Neural progenitor cell (in vitro differentiated cells): ENCODE measurements at regions not wholly inside any gene's neighbourhood (a gene's known extent, or its start where the extent isn't known, plus 50 kb on each side); places are given as distances from the start of the nearest gene placed in this dataset.
A peak's percentile ranks its signal among the peaks of the same experiment; 100 is the strongest.

Experiments used
- DNase-seq: peaks from one replicate; pipeline ENCODE4 v3.0.0-alpha.2; 2016; ENCODE audit warnings: low spot score
- H2AFZ ChIP-seq: fragments of 200-600 bp; sonication (generic); replicated peaks from 2 replicates; pipeline ENCODE4 v1.6.1; 2016; ENCODE audit warnings: antibody characterized with exemption
- H3F3A ChIP-seq: fragments of 200-600 bp; sonication (generic); 2 replicates; pipeline ENCODE4 v1.6.1; 2016; ENCODE audit warnings: antibody characterized with exemption, low read depth
- H3K27ac ChIP-seq: fragments of 200-600 bp; sonication (generic); 2 replicates; pipeline ENCODE4 v1.5.1; 2016; ENCODE audit warnings: mild to moderate bottlenecking
- H3K27me3 ChIP-seq: fragments of 200-600 bp; sonication (generic); 2 replicates; pipeline ENCODE4 v1.6.1; 2016; ENCODE audit warnings: mild to moderate bottlenecking, moderate library complexity
- H3K36me3 ChIP-seq: fragments of 200-600 bp; sonication (generic); 2 replicates; pipeline ENCODE4 v1.5.1; 2016
- H3K4me1 ChIP-seq: fragments of 200-600 bp; sonication (generic); 2 replicates; pipeline ENCODE4 v1.6.1; 2016; ENCODE audit warnings: mixed run types
- H3K4me2 ChIP-seq: fragments of 200-600 bp; sonication (generic); 2 replicates; pipeline ENCODE4 v1.6.1; 2016
- H3K4me3 ChIP-seq: fragments of 200-600 bp; sonication (generic); 2 replicates; pipeline ENCODE4 v1.5.1; 2016
- H3K79me2 ChIP-seq: fragments of 200-600 bp; sonication (generic); 2 replicates; pipeline ENCODE4 v1.6.1; 2016; ENCODE audit warnings: low read depth
- H3K9ac ChIP-seq: fragments of 200-600 bp; sonication (generic); 2 replicates; pipeline ENCODE4 v1.6.1; 2016
- H3K9me3 ChIP-seq: fragments of 200-600 bp; sonication (generic); 2 replicates; pipeline ENCODE4 v1.5.1; 2016; ENCODE audit warnings: low read depth
- H4K20me1 ChIP-seq: fragments of 200-600 bp; sonication (generic); 2 replicates; pipeline ENCODE4 v1.6.1; 2016; ENCODE audit warnings: low read depth
- H3K27ac Mint-ChIP-seq: 3 replicates; pipeline ENCODE4 v1.8.0; 2021; ENCODE audit warnings: mixed read lengths
- H3K27me3 Mint-ChIP-seq: 2 replicates; pipeline ENCODE4 v1.8.0; 2022; ENCODE audit warnings: low read depth, mild to moderate bottlenecking, inconsistent platforms, moderate library complexity, mixed read lengths; ENCODE audit not compliant: insufficient read depth
- H3K36me3 Mint-ChIP-seq: 3 replicates; pipeline ENCODE4 v1.8.0; 2021; ENCODE audit warnings: mixed read lengths
- H3K4me1 Mint-ChIP-seq: 3 replicates; pipeline ENCODE4 v1.8.0; 2021; ENCODE audit warnings: mixed read lengths
- H3K4me3 Mint-ChIP-seq: 3 replicates; pipeline ENCODE4 v1.8.0; 2021; ENCODE audit warnings: mild to moderate bottlenecking, moderate library complexity, mixed read lengths
- H3K9me3 Mint-ChIP-seq: 3 replicates; pipeline ENCODE4 v1.8.0; 2020; ENCODE audit warnings: mixed read lengths
- EZH2 ChIP-seq: fragments of 200-600 bp; sonication (generic); IDR thresholded peaks from 2 replicates; pipeline ENCODE4 v1.6.1; 2017; ENCODE audit warnings: antibody characterized with exemption, mild to moderate bottlenecking, moderate library complexity
- EZH2phosphoT487 ChIP-seq: fragments of 200-600 bp; sonication (generic); IDR thresholded peaks from 2 replicates; pipeline ENCODE4 v1.6.1; 2017; ENCODE audit warnings: antibody characterized with exemption
- TF ChIP-seq, protein P1 (sequence below): fragments of 200-600 bp; sonication (generic); IDR thresholded peaks from 2 replicates; pipeline ENCODE4 v1.5.1; 2017; ENCODE audit warnings: antibody characterized with exemption, mild to moderate bottlenecking

DNA sequence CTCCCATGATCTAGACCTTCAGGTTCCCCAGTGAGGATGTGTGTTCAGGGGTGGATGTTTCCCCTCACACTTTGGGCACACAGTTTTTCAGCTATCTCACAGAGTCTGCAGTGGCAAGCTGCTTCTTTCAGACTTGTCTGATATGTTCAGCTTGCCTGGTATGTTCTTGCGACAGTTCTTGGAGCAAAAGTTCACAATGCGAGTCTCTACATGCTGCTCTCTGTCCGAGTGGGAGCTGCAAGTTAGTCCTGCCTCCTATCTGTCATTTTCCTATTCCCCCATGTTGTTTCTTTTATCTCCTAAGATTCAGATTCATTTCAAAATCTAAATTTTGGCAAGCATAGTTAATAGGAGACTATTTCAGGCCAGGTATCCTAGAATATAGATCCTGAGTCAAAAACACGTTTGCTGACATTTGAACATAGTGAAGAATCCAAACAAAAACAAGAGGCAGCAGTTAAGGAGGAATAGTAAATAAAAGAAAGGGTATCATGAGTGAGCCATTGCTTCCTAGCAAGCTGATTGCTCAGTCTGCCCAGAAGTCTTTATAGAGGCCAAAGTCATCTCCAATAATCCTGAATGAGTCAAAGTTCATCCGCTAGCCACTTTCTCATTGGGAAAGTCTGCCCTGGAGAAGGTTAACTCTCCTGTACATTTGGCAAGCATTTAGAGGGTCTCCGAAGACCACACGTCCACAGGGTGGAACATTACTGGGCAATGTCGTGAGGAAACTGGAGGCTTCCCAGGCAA lies 140.2 kb upstream of the MOCS1 start:
- H3K4me3 Mint-ChIP-seq, result no peak overlapping the region
- Histone ChIP-seq H2AFZ (no peak overlapping the region), H3K79me2 (no peaks in the 10 kb centered on the region), H3K27ac (no peak overlapping the region), H3K36me3 (no peaks in the 10 kb centered on the region), H3K4me3 (no peak overlapping the region), H4K20me1 (no peaks in the 10 kb centered on the region), H3K4me2 (no peak overlapping the region), H3K9ac (no peak overlapping the region), H3K27me3 (no peaks in the 10 kb centered on the region), H3K4me1 (no peaks in the 10 kb centered on the region), H3F3A (no peaks in the 10 kb centered on the region), H3K9me3 (no peaks in the 10 kb centered on the region)
- H3K4me1 Mint-ChIP-seq, result peaks cover 16% of the 10 kb centered on the region
- DNase-seq, result no peak
- H3K36me3 Mint-ChIP-seq, result no peaks in the 10 kb centered on the region
- TF ChIP-seq EZH2 (no peak), EZH2phosphoT487 (no peak)
- TF ChIP-seq, protein P1, sequence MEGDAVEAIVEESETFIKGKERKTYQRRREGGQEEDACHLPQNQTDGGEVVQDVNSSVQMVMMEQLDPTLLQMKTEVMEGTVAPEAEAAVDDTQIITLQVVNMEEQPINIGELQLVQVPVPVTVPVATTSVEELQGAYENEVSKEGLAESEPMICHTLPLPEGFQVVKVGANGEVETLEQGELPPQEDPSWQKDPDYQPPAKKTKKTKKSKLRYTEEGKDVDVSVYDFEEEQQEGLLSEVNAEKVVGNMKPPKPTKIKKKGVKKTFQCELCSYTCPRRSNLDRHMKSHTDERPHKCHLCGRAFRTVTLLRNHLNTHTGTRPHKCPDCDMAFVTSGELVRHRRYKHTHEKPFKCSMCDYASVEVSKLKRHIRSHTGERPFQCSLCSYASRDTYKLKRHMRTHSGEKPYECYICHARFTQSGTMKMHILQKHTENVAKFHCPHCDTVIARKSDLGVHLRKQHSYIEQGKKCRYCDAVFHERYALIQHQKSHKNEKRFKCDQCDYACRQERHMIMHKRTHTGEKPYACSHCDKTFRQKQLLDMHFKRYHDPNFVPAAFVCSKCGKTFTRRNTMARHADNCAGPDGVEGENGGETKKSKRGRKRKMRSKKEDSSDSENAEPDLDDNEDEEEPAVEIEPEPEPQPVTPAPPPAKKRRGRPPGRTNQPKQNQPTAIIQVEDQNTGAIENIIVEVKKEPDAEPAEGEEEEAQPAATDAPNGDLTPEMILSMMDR, result no peak
- peaks cover 4% of the 10 kb centered on the region for H3K27me3 Mint-ChIP-seq
- no peak overlapping the region for H3K27ac Mint-ChIP-seq
- no peaks in the 10 kb centered on the region for H3K9me3 Mint-ChIP-seq

DNA sequence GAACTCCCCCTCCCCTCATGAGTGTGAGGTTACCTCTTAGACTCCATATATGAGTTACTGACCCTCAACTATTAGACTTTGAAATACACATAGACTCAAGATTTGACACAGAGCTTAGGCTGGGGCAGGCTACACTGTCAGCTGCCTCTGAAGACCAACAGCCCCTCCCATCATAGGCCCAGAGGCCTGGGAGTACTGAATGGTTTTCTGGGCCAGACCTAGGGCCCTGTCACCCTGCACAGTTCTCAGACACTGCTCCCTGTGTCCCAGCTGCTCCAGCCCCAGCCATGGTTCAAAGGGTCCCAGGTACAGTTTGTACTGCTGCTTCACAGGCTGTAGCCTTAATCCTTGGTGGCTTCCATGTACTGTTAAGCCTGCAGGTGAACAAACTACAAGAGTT lies 132.1 kb upstream of the MOCS1 start:
- no peaks in the 10 kb centered on the region for H3K36me3 ChIP-seq
- H3K9ac ChIP-seq, result no peak overlapping the region
- TF ChIP-seq EZH2phosphoT487 (no peak), EZH2 (no peak)
- TF ChIP-seq, protein P1, result no peak
- H3K9me3 Mint-ChIP-seq, result no peaks in the 10 kb centered on the region
- H3K27ac Mint-ChIP-seq, result no peak overlapping the region
- H3F3A ChIP-seq, result no peaks in the 10 kb centered on the region
- H3K79me2 ChIP-seq, result no peaks in the 10 kb centered on the region
- H3K4me3 ChIP-seq, result no peak overlapping the region
- no peaks in the 10 kb centered on the region for H3K4me1 ChIP-seq
- no peaks in the 10 kb centered on the region for H3K36me3 Mint-ChIP-seq
- no peak overlapping the region for H3K27ac ChIP-seq
- peaks cover 4% of the 10 kb centered on the region for H3K27me3 Mint-ChIP-seq
- no peak for DNase-seq
- no peak overlapping the region for H3K4me2 ChIP-seq
- H3K4me1 Mint-ChIP-seq, result no peaks in the 10 kb centered on the region
- H2AFZ ChIP-seq, result no peak overlapping the region
- no peaks in the 10 kb centered on the region for H3K27me3 ChIP-seq
- no peak overlapping the region for H3K4me3 Mint-ChIP-seq
- no peaks in the 10 kb centered on the region for H3K9me3 ChIP-seq
- no peaks in the 10 kb centered on the region for H4K20me1 ChIP-seq

DNA sequence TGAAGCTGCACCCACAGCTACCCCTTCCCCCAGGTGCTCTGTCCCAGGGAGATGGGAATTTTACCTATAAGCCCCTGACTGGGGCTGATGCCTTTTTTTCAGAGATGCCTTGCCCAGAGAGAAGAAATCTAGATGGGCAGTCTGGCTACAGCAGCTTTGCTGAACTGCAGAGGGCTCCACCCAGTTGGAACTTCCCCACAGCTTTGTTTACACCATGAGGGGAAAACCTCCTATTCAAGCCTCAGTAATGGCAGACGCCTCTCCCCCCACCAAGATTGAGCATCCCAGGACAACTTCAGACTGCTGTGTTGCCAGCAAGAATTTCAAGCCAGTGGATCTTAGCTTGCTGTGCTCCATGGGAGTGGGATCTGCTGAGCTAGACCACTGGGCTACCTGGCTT lies 122.6 kb upstream of the MOCS1 start:
- H3K9me3 ChIP-seq, result no peaks in the 10 kb centered on the region
- DNase-seq, result no peak
- TF ChIP-seq EZH2 (no peak), EZH2phosphoT487 (no peak)
- TF ChIP-seq, protein P1, result no peak
- Mint-ChIP-seq H3K36me3 (no peaks in the 10 kb centered on the region), H3K9me3 (no peaks in the 10 kb centered on the region), H3K4me1 (no peaks in the 10 kb centered on the region), H3K4me3 (no peak overlapping the region), H3K27ac (no peak overlapping the region), H3K27me3 (no peaks in the 10 kb centered on the region)
- no peaks in the 10 kb centered on the region for H4K20me1 ChIP-seq
- no peak overlapping the region for H3K4me2 ChIP-seq
- H3K4me1 ChIP-seq, result no peaks in the 10 kb centered on the region
- no peaks in the 10 kb centered on the region for H3K27me3 ChIP-seq
- H3K9ac ChIP-seq, result no peak overlapping the region
- no peak overlapping the region for H3K4me3 ChIP-seq
- H2AFZ ChIP-seq, result peak overlapping the region; percentile 50
- no peaks in the 10 kb centered on the region for H3K36me3 ChIP-seq
- no peaks in the 10 kb centered on the region for H3K79me2 ChIP-seq
- no peak overlapping the region for H3K27ac ChIP-seq
- no peaks in the 10 kb centered on the region for H3F3A ChIP-seq
